GM23248 (cell line): ENCODE measurements at regions not wholly inside any gene's neighbourhood (a gene's known extent, or its start where the extent isn't known, plus 50 kb on each side); places are given as distances from the start of the nearest gene placed in this dataset.

Experiments used
- EZH2 ChIP-seq: fragments of 200-600 bp; sonication (generic); IDR thresholded peaks from 2 replicates; pipeline ENCODE4 v1.6.1; 2018; ENCODE audit warnings: antibody characterized with exemption, mild to moderate bottlenecking; ENCODE audit not compliant: insufficient read depth, poor library complexity, severe bottlenecking
- EZH2phosphoT487 ChIP-seq: fragments of 200-600 bp; sonication (generic); IDR thresholded peaks from 2 replicates; pipeline ENCODE4 v1.6.1; 2018; ENCODE audit warnings: antibody characterized with exemption, moderate library complexity, mild to moderate bottlenecking, low read depth; ENCODE audit not compliant: insufficient read depth

GRCh38 chr5:125668884-125669283 is 754.3 kb upstream of the GRAMD2B start:
- no peak for TF ChIP-seq EZH2
- TF ChIP-seq EZH2phosphoT487, result no peak
